Right ventricle myocardium superior (tissue), 1 donor: ENCODE measurements at regions not wholly inside any gene's neighbourhood (a gene's known extent, or its start where the extent isn't known, plus 50 kb on each side); places are given as distances from the start of the nearest gene placed in this dataset.
"Not testable (repeated sequence)": the region's sequence is repeated elsewhere in the genome, so short reads cannot be mapped to it uniquely, and the experiment has no call there.

ENCODE experiments used
- ATAC-seq: fragments of 200-7000 bp; cut with Tn5 transposase; one replicate; pipeline ENCODE4 v1.9.1; 2020; ENCODE audit warnings: mild to moderate bottlenecking; ENCODE audit not compliant: poor library complexity
- DNase-seq: peaks from one replicate; pipeline ENCODE4 v3.0.0-alpha.2; 2020
- intact Hi-C: fragments of 100-400 bp; cut with DNase I; formaldehyde crosslinking; loops from one replicate; pipeline ENCODE4 v1.11.2; 2022
- donor health status: DM: no; HTN: yes; CAD: no; lungs with severe emphysema.

DNA sequence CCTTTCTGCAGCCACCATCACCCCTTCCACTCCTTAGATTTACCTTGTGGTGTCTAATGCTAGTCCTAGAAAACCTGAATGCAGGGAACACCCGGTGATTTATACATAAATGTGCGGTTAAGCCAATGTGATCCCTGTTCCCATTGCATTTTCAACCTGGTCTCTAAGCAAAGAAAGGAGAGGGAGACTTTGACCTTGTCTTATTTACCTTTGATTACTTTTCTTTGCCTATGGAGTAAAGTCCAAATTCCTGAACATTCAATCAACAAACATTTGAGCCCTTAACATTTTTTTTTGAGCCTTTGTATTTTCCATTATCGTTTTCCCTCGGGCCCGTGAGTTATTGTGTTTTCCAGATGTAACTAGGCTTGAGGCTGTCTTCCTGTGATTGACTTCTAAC lies 233.9 kb downstream of the ZNF248 start:
- intact Hi-C loops, result no loop called here
- DNase-seq, result no peak
- no peak for ATAC-seq

DNA sequence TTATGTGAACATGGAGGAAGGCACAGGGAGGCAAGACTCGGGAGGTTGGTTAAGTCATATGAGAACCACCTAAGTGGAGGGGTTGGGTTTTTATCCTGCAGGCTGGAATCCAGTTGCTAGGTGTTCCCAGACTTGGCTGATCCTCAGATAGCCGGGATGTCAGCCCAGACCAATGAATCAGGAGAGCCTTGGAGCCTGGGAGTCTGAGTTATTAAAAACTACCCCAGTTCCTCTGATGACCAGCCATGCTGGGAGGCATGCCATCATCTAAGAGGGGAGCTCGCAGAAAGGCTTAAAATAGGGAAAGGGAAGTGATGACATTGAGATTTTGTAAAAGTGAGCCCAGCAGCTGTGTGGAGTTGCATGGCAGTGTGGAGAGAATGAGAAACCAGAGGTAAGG lies 238.1 kb downstream of the ZNF248 start:
- peak; percentile 92 for ATAC-seq
- DNase-seq, result no peak
- intact Hi-C loops, result no loop called here

DNA sequence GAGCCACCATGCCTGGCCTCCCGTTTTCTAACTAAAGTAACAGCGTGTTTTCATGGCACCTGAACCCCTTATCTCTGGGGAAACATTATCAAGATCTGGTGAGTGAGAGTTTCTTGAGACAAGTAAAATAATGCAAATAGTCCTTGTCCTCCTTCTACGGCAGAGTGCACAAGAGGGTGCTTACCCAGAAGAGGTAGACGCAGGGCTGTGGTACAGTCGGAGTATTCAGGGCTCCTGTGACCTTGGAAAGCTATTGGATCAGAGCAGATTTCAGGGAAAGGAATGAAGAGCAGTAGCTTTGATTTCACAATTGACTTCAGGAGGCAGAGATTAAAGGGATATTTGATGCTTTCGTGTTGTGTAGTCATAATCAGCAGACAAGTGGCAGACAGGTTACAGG lies 269.1 kb downstream of the ZNF248 start:
- ATAC-seq (no peak), DNase-seq (no peak)
- intact Hi-C loops, result no loop called here

DNA sequence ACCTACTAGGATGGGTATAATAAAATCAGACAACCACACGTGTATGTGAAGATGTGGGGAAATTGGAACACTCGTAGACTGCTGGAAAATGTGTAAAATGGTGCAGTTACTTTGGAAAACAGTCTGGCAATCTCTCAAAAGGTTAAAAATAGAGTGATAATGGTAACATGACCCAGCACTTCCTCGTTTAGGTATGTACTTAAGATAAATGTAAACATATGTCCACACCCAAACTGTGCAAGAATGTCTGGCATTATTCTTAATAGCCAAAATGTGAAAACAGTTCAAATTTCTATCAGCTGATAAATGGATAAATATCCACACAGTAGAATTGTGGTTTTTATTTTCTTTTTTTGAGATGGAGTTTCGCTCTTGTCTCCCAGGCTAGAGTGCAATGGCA lies 272.8 kb downstream of the ZNF248 start:
- no peak for DNase-seq
- no peak for ATAC-seq
- intact Hi-C loops, result no loop called here

DNA sequence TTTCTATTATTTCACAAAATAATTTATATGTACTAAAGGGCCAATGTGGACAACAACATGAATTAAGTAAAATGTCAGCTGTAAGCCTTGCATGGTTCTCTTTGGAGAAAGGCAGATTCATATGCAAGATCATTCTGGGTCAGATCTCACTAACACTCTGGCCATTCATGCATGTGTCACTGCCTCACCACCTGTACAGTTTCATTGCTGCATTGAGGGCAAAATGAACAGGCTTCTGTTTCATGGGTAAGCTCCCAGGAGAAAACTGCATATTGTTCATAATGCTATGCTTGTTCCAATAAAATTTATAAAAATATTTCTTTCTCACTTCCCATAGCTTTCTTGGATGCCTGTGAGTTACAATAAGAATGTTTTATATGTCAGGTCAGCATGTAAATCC lies 275.2 kb downstream of the ZNF248 start:
- intact Hi-C loops, result no loop called here
- DNase-seq, result no peak
- no peak for ATAC-seq

DNA sequence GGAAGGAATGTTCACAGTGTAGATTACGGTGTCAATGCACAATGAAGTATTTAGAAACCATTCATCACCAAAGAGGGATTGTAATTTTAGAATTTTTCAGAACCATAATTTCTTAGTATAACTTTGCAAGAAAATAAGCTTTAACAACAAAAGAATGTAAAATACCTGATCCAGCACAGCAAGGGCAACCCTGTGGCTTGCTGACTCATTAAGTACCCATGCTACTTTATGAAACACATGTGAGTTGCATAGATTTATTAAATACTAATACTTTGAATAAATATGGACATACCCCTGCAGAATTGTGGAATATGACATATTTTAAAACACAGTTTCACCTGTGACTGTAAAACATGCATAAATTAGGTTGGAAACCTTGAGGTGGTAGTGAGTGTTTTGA lies 281.3 kb downstream of the ZNF248 start:
- no peak for ATAC-seq

DNA sequence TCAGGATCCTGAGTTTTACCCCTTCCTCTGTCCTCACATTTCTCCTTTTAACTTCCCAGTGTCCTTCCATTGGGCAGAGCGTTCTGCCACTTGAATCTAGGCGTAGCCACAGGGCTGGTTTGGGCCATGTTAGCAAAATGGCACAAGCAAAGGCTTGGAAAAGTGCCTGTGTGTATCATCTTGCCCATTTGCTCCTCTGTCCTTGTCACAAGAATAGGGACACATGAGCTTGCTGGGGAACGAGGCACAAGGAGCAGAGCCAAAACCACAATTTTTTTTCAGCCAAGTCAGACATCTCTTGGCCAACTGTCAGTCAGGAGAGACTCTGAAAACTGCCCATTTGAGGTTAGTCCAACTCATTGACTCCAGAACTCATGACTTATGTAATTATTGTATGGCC lies 285.2 kb downstream of the ZNF248 start:
- ATAC-seq (no peak), DNase-seq (no peak)
- intact Hi-C loops, result no loop called here

More for the DNA sequence above, 281.3 kb downstream of the ZNF248 start:
- intact Hi-C loops, result no loop called here
- no peak for DNase-seq

- DNase-seq, result no peak
- ATAC-seq, result no peak
- intact Hi-C loops, result no loop called here
Measured at GRCh38 chr10:37566332-37566731, 291.1 kb downstream of the ZNF248 start.

DNA sequence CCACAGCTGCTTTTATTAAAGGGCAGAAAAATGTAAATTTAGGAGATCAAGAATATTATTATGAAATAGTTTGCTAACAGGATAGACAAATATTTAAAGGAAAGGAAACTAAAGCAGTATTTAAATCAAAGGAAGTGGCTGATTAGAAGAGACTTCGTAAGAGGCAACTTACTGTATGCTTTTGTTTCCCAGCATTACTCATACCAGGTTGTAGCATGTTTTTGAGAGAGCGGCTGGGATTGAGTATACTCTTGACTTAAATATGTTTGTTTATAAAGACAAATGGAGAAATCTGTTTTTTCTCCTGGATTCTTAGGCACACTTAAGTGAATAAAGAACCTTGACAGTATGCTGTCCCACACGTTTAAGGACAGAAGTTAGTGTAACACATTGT lies 293.7 kb downstream of the ZNF248 start:
- intact Hi-C loops, result no loop called here
- DNase-seq (no peak), ATAC-seq (peak; percentile 31)

- ATAC-seq (peak; percentile 65), DNase-seq (no peak)
- intact Hi-C loops, result no loop called here
Measured at GRCh38 chr10:37563107-37563714, 294.2 kb downstream of the ZNF248 start.

GRCh38 chr10:37552881-37553280 lies 304.5 kb downstream of the ZNF248 start:
- intact Hi-C loops, result no loop called here
- ATAC-seq (peak; percentile 56), DNase-seq (no peak)

DNA sequence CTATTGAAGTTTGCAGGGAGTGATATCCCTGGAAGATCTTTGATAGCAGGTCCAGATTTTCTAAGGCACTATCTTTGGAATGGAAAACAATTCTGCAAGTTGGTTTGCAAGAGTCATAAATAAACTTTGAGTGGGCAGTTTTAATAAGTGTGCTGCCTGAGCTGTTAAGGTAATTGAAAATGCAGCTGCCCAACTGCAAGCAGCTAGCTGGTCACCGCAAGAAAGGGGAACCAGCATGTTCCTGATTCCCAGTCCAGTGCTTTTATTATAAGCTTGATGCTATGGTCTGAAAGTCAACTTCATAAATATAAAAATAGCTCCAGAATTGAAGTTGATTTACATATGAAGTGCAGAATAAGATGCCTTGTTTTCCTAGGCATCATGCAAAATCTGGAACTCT lies 308.4 kb downstream of the ZNF248 start:
- DNase-seq (no peak), ATAC-seq (no peak)
- intact Hi-C loops, result no loop called here

GRCh38 chr10:37535459-37536246 lies 321.8 kb downstream of the ZNF248 start:
- no peak for DNase-seq
- no peak for ATAC-seq
- intact Hi-C loops, result no loop called here

DNA sequence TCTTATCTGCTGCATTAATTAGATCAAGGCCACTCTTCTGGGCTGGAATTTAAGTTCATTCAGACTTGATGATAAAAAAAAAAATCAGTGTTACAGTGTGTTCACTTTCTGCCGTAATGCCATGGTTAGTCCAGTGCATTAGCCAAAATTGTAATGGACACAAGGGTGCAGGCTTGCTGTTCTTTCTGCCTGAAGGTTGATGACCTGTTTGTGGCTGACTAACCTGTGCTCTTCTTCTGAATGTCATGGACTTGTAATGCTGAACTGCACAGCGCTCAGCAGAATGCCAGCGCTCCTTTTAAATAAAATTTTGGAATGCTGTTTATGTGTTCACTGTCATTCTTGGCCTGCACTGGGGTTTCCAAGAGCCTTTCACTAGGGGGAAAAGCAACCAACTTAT lies 323.2 kb downstream of the ZNF248 start:
- ATAC-seq (no peak), DNase-seq (no peak)
- intact Hi-C loops, result no loop called here

DNA sequence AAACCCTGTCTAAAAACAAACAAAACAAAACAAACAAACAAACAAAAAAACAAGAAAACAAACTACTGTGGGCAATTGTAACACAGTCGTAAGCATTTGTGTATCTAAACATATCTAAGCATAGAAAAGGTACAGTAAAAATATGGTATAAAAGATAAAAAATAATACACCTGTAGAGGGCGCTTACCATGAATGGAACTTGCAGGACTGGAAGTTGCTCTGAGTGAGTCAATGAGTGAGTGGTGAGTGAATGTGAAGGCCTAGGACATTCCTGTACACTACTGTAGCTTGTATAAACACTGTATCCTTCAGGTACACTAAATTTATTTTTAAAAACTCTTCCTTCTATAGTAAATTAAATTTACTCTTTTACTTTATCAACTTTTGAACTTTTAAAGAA lies 332.0 kb downstream of the ZNF248 start:
- ATAC-seq, intact Hi-C loops, DNase-seq: not testable (repeated sequence)

GRCh38 chr10:37520488-37520887 lies 336.9 kb downstream of the ZNF248 start:
- intact Hi-C loops, result no loop called here
- DNase-seq (no peak), ATAC-seq (peak; percentile 94)

DNA sequence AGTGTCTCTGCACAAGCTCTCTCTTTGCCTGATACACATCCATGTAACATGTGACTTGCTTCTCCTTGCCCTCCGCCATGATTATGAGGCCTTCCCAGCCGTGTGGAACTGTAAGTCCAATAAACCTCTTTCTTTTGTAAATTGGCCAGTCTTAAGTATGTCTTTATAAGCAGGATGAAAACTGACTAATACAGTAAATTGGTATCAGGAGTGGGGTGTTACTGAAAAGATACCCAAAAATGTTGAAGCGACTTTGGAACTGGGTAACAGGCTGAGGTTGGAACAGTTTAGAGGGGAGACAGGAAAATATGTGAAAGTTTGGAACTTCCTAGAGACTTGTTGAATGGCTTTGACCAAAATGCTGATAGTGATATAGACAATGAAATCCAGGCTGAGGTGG lies 346.9 kb downstream of the ZNF248 start:
- intact Hi-C loops, ATAC-seq, DNase-seq: not testable (repeated sequence)

GRCh38 chr10:37496061-37496460 lies 361.3 kb downstream of the ZNF248 start:
- no peak for ATAC-seq
- intact Hi-C loops, result no loop called here

DNA sequence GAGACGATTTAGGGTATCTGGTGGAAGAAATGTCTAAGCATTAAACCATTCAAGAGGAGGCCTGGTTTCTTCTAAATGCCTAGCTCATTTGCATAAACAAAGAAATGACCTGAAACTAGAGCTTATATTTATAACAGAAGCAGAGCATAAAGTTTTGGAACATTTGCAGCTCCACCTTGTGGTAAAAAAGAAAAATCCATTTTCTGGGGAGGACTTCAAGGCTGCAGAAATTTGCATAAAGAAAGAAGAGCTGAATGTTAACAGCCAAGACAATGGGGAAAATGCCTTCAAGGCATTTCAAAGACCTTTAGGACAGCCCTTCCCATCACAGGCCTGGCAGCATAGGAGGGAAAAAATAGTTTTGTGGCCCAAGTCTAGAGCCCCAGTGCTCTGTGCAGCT lies 362.0 kb downstream of the ZNF248 start:
- DNase-seq, result no peak
- ATAC-seq, result no peak
- intact Hi-C loops, result no loop called here

More at GRCh38 chr10:37496061-37496460, 361.3 kb downstream of the ZNF248 start:
- no peak for DNase-seq

DNA sequence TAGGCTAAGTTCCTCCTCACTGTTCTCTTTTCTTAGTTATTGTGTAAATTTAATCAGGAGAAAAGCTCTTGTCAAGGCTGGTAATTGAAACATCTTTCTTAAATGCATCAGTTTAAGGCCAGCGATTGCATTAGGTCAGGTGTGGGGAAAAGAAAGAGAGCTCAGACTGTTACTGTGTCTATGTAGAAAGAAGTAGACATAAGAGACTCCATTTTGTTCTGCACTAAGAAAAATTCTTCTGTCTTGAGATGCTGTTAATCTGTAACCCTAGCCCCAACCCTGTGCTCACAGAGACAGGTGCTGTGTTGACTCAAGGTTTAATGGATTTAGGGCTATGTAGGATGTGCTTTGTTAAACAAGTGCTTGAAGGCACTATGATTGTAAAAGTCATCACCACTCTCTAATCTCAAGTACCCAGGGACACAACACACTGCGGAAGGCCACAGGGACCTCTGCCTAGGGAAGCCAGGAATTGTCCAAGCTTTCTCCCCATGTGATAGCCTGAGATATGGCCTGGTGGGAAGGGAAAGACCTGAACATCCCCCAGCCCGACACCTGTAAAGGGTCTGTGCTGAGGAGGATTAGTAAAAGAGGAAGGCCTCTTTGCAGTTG lies 364.1 kb downstream of the ZNF248 start:
- DNase-seq, intact Hi-C loops, ATAC-seq: not testable (repeated sequence)
